ENCODE measurements at regions not wholly inside any gene's neighbourhood (a gene's known extent, or its start where the extent isn't known, plus 50 kb on each side); places are given as distances from the start of the nearest gene placed in this dataset.

DNA sequence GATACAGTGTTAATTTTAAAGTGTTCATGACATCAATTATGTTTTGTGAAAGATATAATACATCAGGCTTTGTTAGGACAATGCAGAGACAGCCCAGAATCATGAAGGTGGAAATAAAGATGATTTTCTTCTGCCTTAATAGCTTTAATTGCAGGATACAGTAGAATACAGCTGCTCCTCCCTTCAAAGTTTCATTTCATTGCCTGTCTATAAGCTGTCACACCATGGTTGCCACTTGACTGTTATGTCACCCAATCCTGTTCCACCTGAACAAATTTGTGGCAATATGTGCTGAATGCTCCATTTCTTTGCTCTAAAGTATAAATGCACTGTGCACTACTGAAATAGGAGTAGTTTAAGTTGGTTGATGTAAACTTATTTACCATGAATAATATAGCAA is 537.8 kb upstream of the ROBO2 start:
- TF ChIP-seq, protein P1, sequence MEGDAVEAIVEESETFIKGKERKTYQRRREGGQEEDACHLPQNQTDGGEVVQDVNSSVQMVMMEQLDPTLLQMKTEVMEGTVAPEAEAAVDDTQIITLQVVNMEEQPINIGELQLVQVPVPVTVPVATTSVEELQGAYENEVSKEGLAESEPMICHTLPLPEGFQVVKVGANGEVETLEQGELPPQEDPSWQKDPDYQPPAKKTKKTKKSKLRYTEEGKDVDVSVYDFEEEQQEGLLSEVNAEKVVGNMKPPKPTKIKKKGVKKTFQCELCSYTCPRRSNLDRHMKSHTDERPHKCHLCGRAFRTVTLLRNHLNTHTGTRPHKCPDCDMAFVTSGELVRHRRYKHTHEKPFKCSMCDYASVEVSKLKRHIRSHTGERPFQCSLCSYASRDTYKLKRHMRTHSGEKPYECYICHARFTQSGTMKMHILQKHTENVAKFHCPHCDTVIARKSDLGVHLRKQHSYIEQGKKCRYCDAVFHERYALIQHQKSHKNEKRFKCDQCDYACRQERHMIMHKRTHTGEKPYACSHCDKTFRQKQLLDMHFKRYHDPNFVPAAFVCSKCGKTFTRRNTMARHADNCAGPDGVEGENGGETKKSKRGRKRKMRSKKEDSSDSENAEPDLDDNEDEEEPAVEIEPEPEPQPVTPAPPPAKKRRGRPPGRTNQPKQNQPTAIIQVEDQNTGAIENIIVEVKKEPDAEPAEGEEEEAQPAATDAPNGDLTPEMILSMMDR (conservative IDR thresholded peaks at IDR 0.05; ENCODE audit: low read depth, low read length): no peak
- no peak for TF ChIP-seq EZH2phosphoT487 (IDR thresholded peaks at IDR 0.05; ENCODE audit: borderline replicate concordance, low read length)
